Endothelial cell (in vitro differentiated cells): ENCODE measurements at regions not wholly inside any gene's neighbourhood (a gene's known extent, or its start where the extent isn't known, plus 50 kb on each side); places are given as distances from the start of the nearest gene placed in this dataset.

ENCODE experiments used
- DNase-seq: peaks from one replicate; pipeline ENCODE4 v3.0.0; 2021; ENCODE audit warnings: low spot score
- H3K27ac Mint-ChIP-seq: one replicate; pipeline ENCODE4 v1.8.0; 2021; ENCODE audit warnings: mixed read lengths, inconsistent platforms; ENCODE audit not compliant: unreplicated experiment
- H3K27me3 Mint-ChIP-seq: one replicate; pipeline ENCODE4 v1.8.0; 2021; ENCODE audit warnings: mild to moderate bottlenecking, moderate library complexity, mixed read lengths, inconsistent platforms; ENCODE audit not compliant: unreplicated experiment
- H3K36me3 Mint-ChIP-seq: one replicate; pipeline ENCODE4 v1.8.0; 2021; ENCODE audit warnings: mild to moderate bottlenecking, low read depth, mixed read lengths, inconsistent platforms; ENCODE audit not compliant: unreplicated experiment
- H3K4me1 Mint-ChIP-seq: one replicate; pipeline ENCODE4 v1.8.0; 2021; ENCODE audit warnings: mild to moderate bottlenecking, mixed read lengths, inconsistent platforms; ENCODE audit not compliant: unreplicated experiment
- H3K4me3 Mint-ChIP-seq: one replicate; pipeline ENCODE4 v1.8.0; 2021; ENCODE audit warnings: mild to moderate bottlenecking, mixed read lengths, inconsistent platforms; ENCODE audit not compliant: unreplicated experiment
- H3K9me3 Mint-ChIP-seq: one replicate; pipeline ENCODE4 v1.8.0; 2021; ENCODE audit warnings: mixed read lengths, inconsistent platforms; ENCODE audit not compliant: unreplicated experiment
- TF ChIP-seq, protein P1 (sequence below): fragments of 200-600 bp; sonication (generic); IDR thresholded peaks from one replicate; pipeline ENCODE4 v1.5.0; 2021; ENCODE audit warnings: antibody characterized with exemption; ENCODE audit not compliant: unreplicated experiment

DNA sequence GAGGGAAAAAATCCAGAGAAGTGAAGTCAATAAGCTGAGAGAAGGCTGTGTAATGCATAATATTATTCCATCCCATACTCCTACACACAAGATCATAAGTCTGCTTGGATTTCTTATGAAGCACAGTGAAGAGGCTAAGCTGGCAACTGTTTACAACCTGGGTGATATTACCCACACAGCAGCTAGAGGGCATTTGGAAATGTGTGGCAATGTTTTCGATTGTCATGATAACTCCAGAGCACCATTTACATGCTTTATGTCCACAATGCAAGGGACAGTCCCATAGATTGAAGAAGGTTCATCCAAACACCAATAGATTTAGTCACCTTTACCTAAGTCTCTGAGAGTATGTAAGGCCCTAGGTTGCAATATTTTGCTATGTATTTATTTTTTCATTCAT, 412.2 kb downstream of the PPP3CA start:
- H3K9me3 Mint-ChIP-seq: no peaks in the 10 kb centered on the region

DNA sequence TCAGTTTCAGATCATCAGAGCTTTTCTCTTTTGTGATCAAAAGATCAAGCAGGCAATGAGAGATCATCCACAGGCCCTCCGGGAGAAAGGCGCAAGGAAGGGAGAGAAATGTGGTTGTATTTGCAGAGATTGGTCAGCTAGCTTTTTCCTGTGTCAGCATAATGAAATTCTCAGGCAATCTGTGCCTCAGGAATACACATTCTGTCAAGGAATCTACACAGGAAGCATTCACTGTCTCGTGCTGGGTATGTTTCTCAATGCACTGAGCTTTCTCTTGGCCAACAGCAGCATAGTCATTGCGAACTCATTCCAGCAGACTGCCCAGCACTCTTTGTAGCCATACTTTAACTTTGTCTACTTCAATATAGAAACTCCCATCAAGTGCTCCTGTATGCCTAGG, 413.7 kb downstream of the PPP3CA start:
- H3K9me3 Mint-ChIP-seq: no peaks in the 10 kb centered on the region
- H3K27me3 Mint-ChIP-seq: peaks cover 1% of the 10 kb centered on the region

More for the DNA sequence above, 412.2 kb downstream of the PPP3CA start:
- no peak overlapping the region for H3K27ac Mint-ChIP-seq
- DNase-seq: no peak
- no peak overlapping the region for H3K4me3 Mint-ChIP-seq
- TF ChIP-seq, protein P1, sequence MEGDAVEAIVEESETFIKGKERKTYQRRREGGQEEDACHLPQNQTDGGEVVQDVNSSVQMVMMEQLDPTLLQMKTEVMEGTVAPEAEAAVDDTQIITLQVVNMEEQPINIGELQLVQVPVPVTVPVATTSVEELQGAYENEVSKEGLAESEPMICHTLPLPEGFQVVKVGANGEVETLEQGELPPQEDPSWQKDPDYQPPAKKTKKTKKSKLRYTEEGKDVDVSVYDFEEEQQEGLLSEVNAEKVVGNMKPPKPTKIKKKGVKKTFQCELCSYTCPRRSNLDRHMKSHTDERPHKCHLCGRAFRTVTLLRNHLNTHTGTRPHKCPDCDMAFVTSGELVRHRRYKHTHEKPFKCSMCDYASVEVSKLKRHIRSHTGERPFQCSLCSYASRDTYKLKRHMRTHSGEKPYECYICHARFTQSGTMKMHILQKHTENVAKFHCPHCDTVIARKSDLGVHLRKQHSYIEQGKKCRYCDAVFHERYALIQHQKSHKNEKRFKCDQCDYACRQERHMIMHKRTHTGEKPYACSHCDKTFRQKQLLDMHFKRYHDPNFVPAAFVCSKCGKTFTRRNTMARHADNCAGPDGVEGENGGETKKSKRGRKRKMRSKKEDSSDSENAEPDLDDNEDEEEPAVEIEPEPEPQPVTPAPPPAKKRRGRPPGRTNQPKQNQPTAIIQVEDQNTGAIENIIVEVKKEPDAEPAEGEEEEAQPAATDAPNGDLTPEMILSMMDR: peak; percentile 28
- no peaks in the 10 kb centered on the region for H3K36me3 Mint-ChIP-seq
- H3K27me3 Mint-ChIP-seq: peaks cover 1% of the 10 kb centered on the region
- H3K4me1 Mint-ChIP-seq: peaks cover 13% of the 10 kb centered on the region

DNA sequence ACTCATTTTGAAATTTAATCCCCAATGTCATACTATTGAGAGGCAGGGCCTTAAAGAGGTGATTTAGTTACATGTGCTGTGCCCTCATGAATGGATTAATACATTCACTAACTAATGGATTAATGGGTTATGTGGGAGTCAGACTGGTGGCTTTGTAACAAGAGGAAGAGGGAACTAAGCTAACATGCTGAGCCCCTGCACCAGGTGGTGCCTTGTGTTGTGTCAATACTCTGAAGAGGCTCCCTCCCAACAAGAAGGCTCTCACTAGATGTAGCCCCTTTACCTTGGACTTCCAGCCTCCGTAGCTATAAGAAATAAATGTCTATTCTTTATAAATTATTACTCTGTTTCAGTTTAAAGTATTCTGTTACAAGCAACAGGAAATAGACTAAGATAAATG, 411.9 kb upstream of the EMCN start:
- Mint-ChIP-seq H3K36me3 (no peaks in the 10 kb centered on the region), H3K27ac (no peak overlapping the region), H3K9me3 (no peaks in the 10 kb centered on the region), H3K27me3 (peaks cover 1% of the 10 kb centered on the region), H3K4me3 (no peak overlapping the region), H3K4me1 (peaks cover 13% of the 10 kb centered on the region)
- TF ChIP-seq, protein P1: no peak
- DNase-seq: no peak

More for the DNA sequence above, 413.7 kb downstream of the PPP3CA start:
- no peak for DNase-seq
- Mint-ChIP-seq H3K4me1 (peaks cover 13% of the 10 kb centered on the region), H3K4me3 (no peak overlapping the region), H3K27ac (no peak overlapping the region), H3K36me3 (no peaks in the 10 kb centered on the region)
- TF ChIP-seq, protein P1: no peak

DNA sequence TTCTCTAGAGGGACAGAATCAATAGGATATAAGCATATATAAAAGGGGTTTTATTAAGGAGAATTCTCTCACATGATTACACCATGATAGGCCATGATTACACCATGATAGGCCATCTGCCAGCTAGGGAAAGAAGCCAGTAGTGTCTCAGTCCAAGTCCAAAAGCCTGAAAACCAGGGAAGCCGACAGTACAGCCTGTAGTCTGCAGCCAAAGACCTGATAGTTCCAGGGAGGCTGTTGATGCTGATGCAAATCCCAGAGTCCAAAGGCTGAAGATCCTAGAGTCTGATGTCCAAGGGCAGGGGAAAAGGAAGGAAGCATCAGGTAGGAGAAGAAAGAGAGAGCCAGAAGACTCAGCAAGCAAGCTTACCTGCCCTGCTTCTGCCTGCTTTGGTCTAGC, 411.3 kb upstream of the EMCN start:
- peaks cover 13% of the 10 kb centered on the region for H3K4me1 Mint-ChIP-seq
- TF ChIP-seq, protein P1: no peak
- H3K27me3 Mint-ChIP-seq: peaks cover 1% of the 10 kb centered on the region
- H3K9me3 Mint-ChIP-seq: no peaks in the 10 kb centered on the region
- H3K4me3 Mint-ChIP-seq: no peak overlapping the region
- no peak for DNase-seq
- no peaks in the 10 kb centered on the region for H3K36me3 Mint-ChIP-seq
- no peak overlapping the region for H3K27ac Mint-ChIP-seq

DNA sequence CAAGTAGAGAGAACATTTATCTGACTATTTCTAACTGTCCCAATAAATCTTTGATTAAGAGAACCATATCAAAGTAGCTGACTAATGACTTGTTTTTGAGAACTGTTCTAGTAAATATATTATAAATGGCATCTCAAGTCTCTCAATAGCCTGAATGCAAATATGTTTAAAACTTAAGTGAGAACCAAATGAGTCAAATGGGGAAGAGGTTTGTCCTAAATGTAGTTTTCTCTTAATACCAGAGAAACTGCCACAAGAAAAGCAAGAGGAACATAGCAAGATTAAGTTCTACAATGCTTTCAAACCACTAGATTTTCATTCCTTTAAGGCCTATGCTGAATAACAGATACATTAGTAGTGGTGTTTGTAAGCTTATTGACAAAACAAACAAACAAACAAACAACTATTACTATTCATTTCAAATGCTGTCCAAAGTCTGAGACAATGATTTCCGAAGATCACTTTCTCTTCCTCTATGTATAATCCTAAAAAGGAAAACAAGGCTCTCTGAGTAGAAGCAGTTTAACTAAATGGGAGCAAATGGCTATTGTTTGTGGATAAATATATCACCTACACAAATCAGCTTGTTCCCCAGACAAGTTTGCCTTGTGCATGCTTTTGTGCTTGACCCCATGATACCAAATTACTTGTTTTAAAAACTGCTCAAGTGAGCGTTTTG, 408.4 kb upstream of the EMCN start:
- H3K9me3 Mint-ChIP-seq: no peaks in the 10 kb centered on the region
- H3K4me3 Mint-ChIP-seq: no peak overlapping the region
- no peak for DNase-seq
- H3K27me3 Mint-ChIP-seq: no peaks in the 10 kb centered on the region
- no peaks in the 10 kb centered on the region for H3K36me3 Mint-ChIP-seq
- H3K27ac Mint-ChIP-seq: no peak overlapping the region
- TF ChIP-seq, protein P1: no peak
- no peaks in the 10 kb centered on the region for H3K4me1 Mint-ChIP-seq
